Adrenal gland (tissue), 5 donors: ENCODE measurements at regions not wholly inside any gene's neighbourhood (a gene's known extent, or its start where the extent isn't known, plus 50 kb on each side); places are given as distances from the start of the nearest gene placed in this dataset.

Source experiments
- CTCF ChIP-seq, 6 experiments: fragments of 450-650 bp in 4 of 6; fragments of 200-600 bp in 2 of 6; sonication (generic) in 1 of 6; IDR thresholded peaks; 1 replicate in 5 of 6; 2 replicates in 1 of 6; pipeline versions ENCODE4 v1.5.1 to v1.8.0; 2016 to 2021; ENCODE audit warnings: antibody characterized with exemption in 6 of 6, mild to moderate bottlenecking in 2 of 6, moderate library complexity in 1 of 6
- POLR2A ChIP-seq, 2 donors: fragments of 450-650 bp; IDR thresholded peaks; one replicate each; pipeline ENCODE4 v1.6.1; 2017; ENCODE audit warnings: antibody characterized with exemption in 2 of 2, mild to moderate bottlenecking in 2 of 2, moderate library complexity in 1 of 2
- donor health status: DM: no; HTN: no; CAD: no.

GRCh38 chr1:30418061-30418938 lies 305.1 kb downstream of the MATN1 start:
- no peak for TF ChIP-seq CTCF (IDR thresholded peaks at IDR 0.05)
- no peak for TF ChIP-seq POLR2A (IDR thresholded peaks at IDR 0.05)
